K562 (cell line): ENCODE measurements at regions not wholly inside any gene's neighbourhood (a gene's known extent, or its start where the extent isn't known, plus 50 kb on each side); places are given as distances from the start of the nearest gene placed in this dataset.

ENCODE experiments used
- ATAC-seq: fragments of 200-7000 bp; cut with Tn5 transposase; 3 replicates; pipeline ENCODE4 v1.9.1; 2020; ENCODE audit warnings: moderate library complexity
- BruUV-seq: library from RNA; stranded (reverse); fragments of 400-500 nt; replicated peaks from 2 replicates; lab custom pipeline; 2021; lab: Mats Ljungman, UMichigan
- CTCF ChIA-PET: fragments of 300-600 bp; formaldehyde crosslinking; extraction: SDS; loops from one replicate; lab custom pipeline; 2021; ENCODE audit warnings: low intra/inter-chr PET ratio; lab: Yijun Ruan, JAX
- POLR2A ChIA-PET: fragments of 300-600, 350-650 bp; sonication (Branson Sonifier 250); formaldehyde crosslinking; extraction: SDS; loops from one replicate; lab custom pipeline; 2021; ENCODE audit warnings: antibody characterized with exemption, inconsistent platforms; lab: Yijun Ruan, JAX
- DNase-seq, 4 experiments: peaks; one replicate each; pipeline versions ENCODE4 v3.0.0 to v3.0.0-alpha.2; 2011 to 2018; ENCODE audit warnings: low spot score in 3 of 4, mixed read lengths in 3 of 4; ENCODE audit errors: extremely low read depth in 1 of 4
- FAIRE-seq: peaks from 2 replicates; lab custom pipeline; 2011; peaks lifted over from hg19 to GRCh38; lab: Jason Lieb, UNC
- H2AFZ ChIP-seq: 2 replicates; pipeline ENCODE4 v1.6.0; 2011; ENCODE audit warnings: low read depth, low read length, control low read depth, inconsistent platforms
- H3K27ac ChIP-seq: fragments of 200-600 bp; 3 replicates; pipeline ENCODE4 v1.8.0; 2011; ENCODE audit warnings: low read depth, mild to moderate bottlenecking, control low read depth, inconsistent platforms, low read length, moderate library complexity, mixed read lengths; ENCODE audit errors: extremely low read depth
- H3K27me3 ChIP-seq, 2 experiments: fragments of 300-600 bp in 1 of 2; 2 replicates in 1 of 2; 3 replicates in 1 of 2; pipeline versions ENCODE4 v1.6.0 to v1.8.0; 2011; ENCODE audit warnings: inconsistent platforms in 2 of 2, low read length in 2 of 2, mild to moderate bottlenecking in 1 of 2, mixed read lengths in 1 of 2, moderate library complexity in 1 of 2; ENCODE audit not compliant: control insufficient read depth in 2 of 2, insufficient read depth in 2 of 2
- H3K36me3 ChIP-seq: fragments of 300-600 bp; 3 replicates; pipeline ENCODE4 v1.8.0; 2011; ENCODE audit warnings: mild to moderate bottlenecking, low read length, inconsistent platforms; ENCODE audit not compliant: control insufficient read depth, insufficient read depth
- H3K4me1 ChIP-seq, 2 experiments: fragments of 200-600 bp in 1 of 2; replicated peaks in 1 of 2; 2 replicates in 1 of 2; 3 replicates in 1 of 2; pipeline versions ENCODE4 v1.5.1 to v1.8.0; 2011; ENCODE audit warnings: inconsistent platforms in 2 of 2, low read length in 2 of 2, mild to moderate bottlenecking in 1 of 2, mixed read lengths in 1 of 2, moderate library complexity in 1 of 2; ENCODE audit not compliant: control insufficient read depth in 2 of 2, insufficient read depth in 2 of 2
- H3K4me2 ChIP-seq: 2 replicates; pipeline ENCODE4 v1.6.1; 2011; ENCODE audit warnings: low read length, control low read depth, inconsistent platforms, mixed read lengths; ENCODE audit not compliant: insufficient read depth
- H3K4me3 ChIP-seq: fragments of 200-600 bp; sonication (generic), shearing (Covaris generic); 2 replicates; pipeline ENCODE4 v1.5.1; 2016; ENCODE audit warnings: control low read depth, inconsistent platforms
- H3K79me2 ChIP-seq: fragments of 200-600 bp; 3 replicates; pipeline ENCODE4 v1.8.0; 2011; ENCODE audit warnings: low read length, inconsistent platforms; ENCODE audit not compliant: control insufficient read depth, insufficient read depth
- H3K9ac ChIP-seq, 2 experiments: 2 replicates each; pipeline versions ENCODE4 v1.6.0 to v1.6.1; 2011; ENCODE audit warnings: low read depth in 2 of 2, low read length in 2 of 2, control low read depth in 1 of 2, inconsistent platforms in 1 of 2, mild to moderate bottlenecking in 1 of 2, mixed read lengths in 1 of 2; ENCODE audit not compliant: insufficient read depth in 1 of 2
- H3K9me1 ChIP-seq: one replicate; pipeline ENCODE4 v1.6.0; 2011; ENCODE audit warnings: inconsistent platforms, mild to moderate bottlenecking, low read length, moderate library complexity; ENCODE audit not compliant: control insufficient read depth, insufficient read depth
- H3K9me3 ChIP-seq: replicated peaks from 2 replicates; pipeline ENCODE4 v1.5.1; 2011; ENCODE audit warnings: low read depth, low read length, inconsistent platforms; ENCODE audit not compliant: control insufficient read depth, insufficient read depth
- H4K20me1 ChIP-seq: replicated peaks from 2 replicates; pipeline ENCODE4 v1.6.1; 2011; ENCODE audit warnings: low read length, inconsistent platforms, mixed read lengths; ENCODE audit not compliant: control insufficient read depth, insufficient read depth
- ETV6 ChIP-seq, 3 experiments: fragments of 150-350 bp in 1 of 3; sonication (generic) in 1 of 3; formaldehyde crosslinking in 1 of 3; IDR thresholded peaks; 2 replicates each; pipeline versions ENCODE4 v1.6.1 to v1.8.0; 2014 to 2022; ENCODE audit warnings: borderline replicate concordance in 2 of 3, low read depth in 2 of 3, antibody characterized with exemption in 1 of 3, low read length in 1 of 3, mild to moderate bottlenecking in 1 of 3, missing genetic modification reagents in 1 of 3
- HCFC1 ChIP-seq: IDR thresholded peaks from 2 replicates; pipeline ENCODE4 v1.6.1; 2012; ENCODE audit warnings: low read depth, low read length, improper control_type of control experiment
- HIVEP1 ChIP-seq: fragments of 250-450 bp; sonication (Bioruptor Pico); IDR thresholded peaks from 2 replicates; pipeline ENCODE4 v1.4.0; 2020; ENCODE audit warnings: mild to moderate bottlenecking
- POLR2G ChIP-seq: fragments of 200-400 bp; formaldehyde crosslinking; IDR thresholded peaks from 2 replicates; pipeline ENCODE4 v1.6.1; 2017; ENCODE audit warnings: low read depth, mild to moderate bottlenecking, antibody characterized with exemption, low read length, moderate library complexity
- RHOXF2B ChIP-seq: fragments of 250-450 bp; sonication (Bioruptor Pico); conservative IDR thresholded peaks from 2 replicates; pipeline ENCODE4 v1.5.1; 2021
- SMARCA5 ChIP-seq: fragments of 450-650 bp; IDR thresholded peaks from 2 replicates; pipeline ENCODE4 v1.6.1; 2016
- TAF9B ChIP-seq: fragments of 450-650 bp; IDR thresholded peaks from 2 replicates; pipeline ENCODE4 v1.6.1; 2018; ENCODE audit warnings: mild to moderate bottlenecking; ENCODE audit not compliant: partially characterized antibody
- ZNF592 ChIP-seq: fragments of 450-650 bp; IDR thresholded peaks from 2 replicates; pipeline ENCODE4 v1.6.1; 2017; ENCODE audit warnings: antibody characterized with exemption, mild to moderate bottlenecking
- ZNF707 ChIP-seq: fragments of 250-450 bp; sonication (Bioruptor Pico); conservative IDR thresholded peaks from 2 replicates; pipeline ENCODE4 v1.8.0; 2022; ENCODE audit warnings: inconsistent platforms, mild to moderate bottlenecking, moderate library complexity
- WGBS: fragments of 100-300 bp; shearing (Covaris generic); methylation state at CpG from one replicate; pipeline ENCODE4 v1.1.6; 2016; ENCODE audit warnings: low coverage, mixed read lengths; ENCODE audit not compliant: insufficient coverage; ENCODE audit errors: missing lambda C conversion rate; 5-methylcytosine and 5-hydroxymethylcytosine counted together
- in situ Hi-C: fragments of 300-500 bp; cut with MboI; formaldehyde crosslinking; loops from 4 replicates; pipeline ENCODE4 v1.15.0; 2018; ENCODE audit warnings: inconsistent platforms, mixed read lengths
- intact Hi-C: fragments of 100-400 bp; cut with micrococcal nuclease; formaldehyde crosslinking; loops from 2 replicates; pipeline ENCODE4 v1.14.2; 2022

DNA sequence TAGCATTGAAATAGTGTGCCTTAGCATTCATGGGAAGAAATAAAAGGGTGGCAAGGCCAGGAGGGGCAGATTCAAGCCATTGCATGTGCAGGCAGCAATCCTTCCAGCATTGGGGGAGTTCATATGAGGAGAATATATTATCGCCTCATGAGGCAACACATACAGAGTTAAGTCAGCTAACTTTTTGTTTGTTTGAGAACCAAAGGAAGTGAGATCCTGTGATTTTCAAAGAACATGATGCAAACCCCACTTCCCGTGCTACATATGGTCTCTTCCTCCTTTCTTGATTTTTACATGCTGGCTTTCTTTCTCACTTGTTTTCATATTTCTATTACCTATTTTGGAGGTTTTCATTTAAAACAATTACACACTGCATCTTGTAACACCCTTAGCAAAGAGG, 579.7 kb upstream of the ARID1B start:
- no peak overlapping the region for H3K4me2 ChIP-seq
- no peak for ATAC-seq
- H4K20me1 ChIP-seq, result no peaks in the 10 kb centered on the region
- intact Hi-C loops, result loop anchor here (1.0 kb wide), 1 partner anchor 19 kb away; no protein-coding TSS in a partner anchor
- no peak for FAIRE-seq
- H3K36me3 ChIP-seq, result no peaks in the 10 kb centered on the region
- no peak overlapping the region for H2AFZ ChIP-seq
- BruUV-seq, result no TSS peak
- TF ChIP-seq HIVEP1 (CRISPR knock-in tag), result no peak
- no peak for TF ChIP-seq SMARCA5
- no peak for TF ChIP-seq RHOXF2B (CRISPR knock-in tag)
- TF ChIP-seq ETV6 (IDR thresholded peaks at IDR 0.05; ENCODE audit: borderline replicate concordance in 1 of 2, low read depth in 2 of 2, low read length in 1 of 2), result no peak
- TF ChIP-seq ETV6 (CRISPR knock-in tag; IDR thresholded peaks at IDR 0.05; ENCODE audit: borderline replicate concordance), result no peak
- no peak for TF ChIP-seq TAF9B
- TF ChIP-seq ZNF707 (CRISPR knock-in tag), result no peak
- no peak for TF ChIP-seq ZNF592
- TF ChIP-seq POLR2G, result no peak
- no peak for TF ChIP-seq HCFC1
- TF ChIP-seq, all 486 proteins: peak for 0
- no peak overlapping the region for H3K27ac ChIP-seq
- H3K9ac ChIP-seq, result no peak overlapping the region
- H3K9me1 ChIP-seq, result no peaks in the 10 kb centered on the region
- DNase-seq, result no peak
- in situ Hi-C loops, result no loop called here
- ChIA-PET POLR2A (no interaction called here), CTCF (no interaction called here)
- 0% methylated on average over 2 of the region's 2 CpGs for WGBS
- no peaks in the 10 kb centered on the region for H3K4me1 ChIP-seq
- H3K79me2 ChIP-seq, result no peaks in the 10 kb centered on the region
- H3K9me3 ChIP-seq, result no peaks in the 10 kb centered on the region
- no peaks in the 10 kb centered on the region for H3K27me3 ChIP-seq
- no peak overlapping the region for H3K4me3 ChIP-seq
